Esophagus muscularis mucosa (tissue), 4 donors: ENCODE measurements at regions not wholly inside any gene's neighbourhood (a gene's known extent, or its start where the extent isn't known, plus 50 kb on each side); places are given as distances from the start of the nearest gene placed in this dataset.

ENCODE experiments used
- DNase-seq: peaks from one replicate; pipeline ENCODE4 v3.0.0-alpha.2; 2017; ENCODE audit errors: extremely low spot score
- H3K27ac ChIP-seq, 4 donors: fragments of 200-600 bp; sonication (generic); replicated peaks in 1 of 4; 1 replicate in 3 of 4; 2 replicates in 1 of 4; pipeline ENCODE4 v1.5.1; 2016 to 2019; ENCODE audit warnings: mild to moderate bottlenecking in 1 of 4
- H3K27me3 ChIP-seq, 4 donors: fragments of 200-600 bp; sonication (generic); one replicate each; pipeline versions ENCODE4 v1.5.1 to v1.6.0; 2016 to 2019
- H3K36me3 ChIP-seq, 4 donors: fragments of 200-600 bp; sonication (generic); one replicate each; pipeline ENCODE4 v1.5.1; 2016 to 2019
- H3K4me1 ChIP-seq, 4 donors: fragments of 200-600 bp; sonication (generic); one replicate each; pipeline ENCODE4 v1.5.1; 2016 to 2019
- H3K4me3 ChIP-seq, 4 donors: fragments of 200-600 bp; sonication (generic); 1 replicate in 2 of 4; 2 replicates in 2 of 4; pipeline ENCODE4 v1.5.1; 2016 to 2019; ENCODE audit warnings: mild to moderate bottlenecking in 4 of 4, moderate library complexity in 1 of 4
- H3K9me3 ChIP-seq, 4 donors: fragments of 200-600 bp; sonication (generic); 1 replicate in 3 of 4; 2 replicates in 1 of 4; pipeline ENCODE4 v1.5.1; 2016 to 2019
- EP300 ChIP-seq: sonication (generic); formaldehyde crosslinking; IDR thresholded peaks from one replicate; pipeline ENCODE4 v1.6.1; 2017; ENCODE audit warnings: antibody characterized with exemption
- POLR2A ChIP-seq: fragments of 450-650 bp; IDR thresholded peaks from one replicate; pipeline ENCODE4 v1.6.1; 2017; ENCODE audit warnings: antibody characterized with exemption, moderate library complexity, mild to moderate bottlenecking, low read depth
- POLR2AphosphoS5 ChIP-seq, 2 donors: sonication (generic); formaldehyde crosslinking; IDR thresholded peaks; one replicate each; pipeline ENCODE4 v1.6.1; 2017; ENCODE audit warnings: antibody characterized with exemption in 2 of 2
- WGBS: methylation state at CpG from one replicate; pipeline ENCODE4 v1.1.5; 2018; 5-methylcytosine and 5-hydroxymethylcytosine counted together
- intact Hi-C: fragments of 100-400 bp; cut with DNase I; formaldehyde crosslinking; loops from one replicate; pipeline ENCODE4 v1.15.1; 2023
- TF ChIP-seq, protein P1 (sequence below), 3 experiments: fragments of 200-600 bp in 2 of 3; fragments of 450-650 bp in 1 of 3; sonication (generic) in 2 of 3; IDR thresholded peaks; one replicate each; pipeline ENCODE4 v1.5.1; 2017 to 2019; ENCODE audit warnings: antibody characterized with exemption in 3 of 3, mild to moderate bottlenecking in 2 of 3, moderate library complexity in 1 of 3

DNA sequence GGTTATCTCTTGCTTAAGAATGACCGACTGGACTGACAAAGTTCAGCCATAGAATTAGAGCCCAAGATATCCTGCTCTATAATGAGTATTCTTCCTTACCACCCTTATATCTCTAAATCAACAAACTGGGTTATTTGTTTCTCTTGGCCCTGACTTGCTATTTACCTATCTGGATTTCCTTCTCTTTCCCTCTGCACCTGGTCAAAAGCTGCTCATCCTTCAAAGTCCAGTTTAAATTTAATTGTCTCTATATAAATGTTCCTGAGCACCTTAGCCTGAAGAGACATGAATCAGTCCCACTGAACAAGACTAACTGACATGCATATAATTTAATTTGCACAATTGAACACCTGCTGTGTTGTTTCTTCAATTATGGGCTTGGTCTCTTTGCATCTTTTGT, 127.1 kb upstream of the KCNJ15 start:
- no peaks in the 10 kb centered on the region for H3K9me3 ChIP-seq
- 93% methylated on average over 1 of the region's 1 CpG for WGBS
- H3K27ac ChIP-seq: no peak overlapping the region
- H3K4me3 ChIP-seq: no peak overlapping the region
- no peaks in the 10 kb centered on the region for H3K4me1 ChIP-seq
- TF ChIP-seq POLR2AphosphoS5 (IDR thresholded peaks at IDR 0.05) (no peak), POLR2A (no peak), EP300 (no peak)
- TF ChIP-seq, protein P1, sequence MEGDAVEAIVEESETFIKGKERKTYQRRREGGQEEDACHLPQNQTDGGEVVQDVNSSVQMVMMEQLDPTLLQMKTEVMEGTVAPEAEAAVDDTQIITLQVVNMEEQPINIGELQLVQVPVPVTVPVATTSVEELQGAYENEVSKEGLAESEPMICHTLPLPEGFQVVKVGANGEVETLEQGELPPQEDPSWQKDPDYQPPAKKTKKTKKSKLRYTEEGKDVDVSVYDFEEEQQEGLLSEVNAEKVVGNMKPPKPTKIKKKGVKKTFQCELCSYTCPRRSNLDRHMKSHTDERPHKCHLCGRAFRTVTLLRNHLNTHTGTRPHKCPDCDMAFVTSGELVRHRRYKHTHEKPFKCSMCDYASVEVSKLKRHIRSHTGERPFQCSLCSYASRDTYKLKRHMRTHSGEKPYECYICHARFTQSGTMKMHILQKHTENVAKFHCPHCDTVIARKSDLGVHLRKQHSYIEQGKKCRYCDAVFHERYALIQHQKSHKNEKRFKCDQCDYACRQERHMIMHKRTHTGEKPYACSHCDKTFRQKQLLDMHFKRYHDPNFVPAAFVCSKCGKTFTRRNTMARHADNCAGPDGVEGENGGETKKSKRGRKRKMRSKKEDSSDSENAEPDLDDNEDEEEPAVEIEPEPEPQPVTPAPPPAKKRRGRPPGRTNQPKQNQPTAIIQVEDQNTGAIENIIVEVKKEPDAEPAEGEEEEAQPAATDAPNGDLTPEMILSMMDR (IDR thresholded peaks at IDR 0.05): no peak
- no peaks in the 10 kb centered on the region for H3K36me3 ChIP-seq
- H3K27me3 ChIP-seq: peaks cover 0 to 18% (median 0%) of the 10 kb centered on the region in 4 donors
- intact Hi-C loops: loop anchor here (10.0 kb wide), 1 partner anchor 455 kb away; no protein-coding TSS in a partner anchor
- DNase-seq: no peak

DNA sequence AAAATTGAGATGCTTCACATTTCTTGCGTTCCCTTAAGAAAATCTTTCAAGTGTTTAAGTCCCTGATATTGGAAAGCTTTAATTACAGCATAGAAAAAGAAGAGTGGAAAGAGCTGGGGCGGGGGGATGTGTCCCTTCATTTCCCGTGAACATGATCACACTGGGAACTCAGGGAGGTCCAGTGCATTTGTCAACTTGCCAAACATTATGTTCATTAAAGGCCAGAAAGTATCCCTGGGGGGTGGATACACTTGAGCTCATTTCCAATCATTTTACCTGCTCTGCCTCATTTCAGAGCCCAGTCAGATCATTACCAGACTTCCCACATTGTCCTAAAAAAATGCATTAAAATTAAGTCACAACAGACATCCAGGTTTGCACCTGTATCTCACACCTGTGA, 123.6 kb upstream of the KCNJ15 start:
- Histone ChIP-seq H3K27ac (no peak overlapping the region), H3K36me3 (no peaks in the 10 kb centered on the region), H3K27me3 (peaks cover 0 to 18% (median 0%) of the 10 kb centered on the region in 4 donors), H3K9me3 (no peaks in the 10 kb centered on the region), H3K4me3 (no peak overlapping the region), H3K4me1 (no peaks in the 10 kb centered on the region)
- TF ChIP-seq POLR2AphosphoS5 (IDR thresholded peaks at IDR 0.05) (no peak), POLR2A (no peak)
- TF ChIP-seq, protein P1 (IDR thresholded peaks at IDR 0.05): no peak
- 65% methylated on average over 3 of the region's 3 CpGs for WGBS
- DNase-seq: no peak
- intact Hi-C loops: no loop called here

DNA sequence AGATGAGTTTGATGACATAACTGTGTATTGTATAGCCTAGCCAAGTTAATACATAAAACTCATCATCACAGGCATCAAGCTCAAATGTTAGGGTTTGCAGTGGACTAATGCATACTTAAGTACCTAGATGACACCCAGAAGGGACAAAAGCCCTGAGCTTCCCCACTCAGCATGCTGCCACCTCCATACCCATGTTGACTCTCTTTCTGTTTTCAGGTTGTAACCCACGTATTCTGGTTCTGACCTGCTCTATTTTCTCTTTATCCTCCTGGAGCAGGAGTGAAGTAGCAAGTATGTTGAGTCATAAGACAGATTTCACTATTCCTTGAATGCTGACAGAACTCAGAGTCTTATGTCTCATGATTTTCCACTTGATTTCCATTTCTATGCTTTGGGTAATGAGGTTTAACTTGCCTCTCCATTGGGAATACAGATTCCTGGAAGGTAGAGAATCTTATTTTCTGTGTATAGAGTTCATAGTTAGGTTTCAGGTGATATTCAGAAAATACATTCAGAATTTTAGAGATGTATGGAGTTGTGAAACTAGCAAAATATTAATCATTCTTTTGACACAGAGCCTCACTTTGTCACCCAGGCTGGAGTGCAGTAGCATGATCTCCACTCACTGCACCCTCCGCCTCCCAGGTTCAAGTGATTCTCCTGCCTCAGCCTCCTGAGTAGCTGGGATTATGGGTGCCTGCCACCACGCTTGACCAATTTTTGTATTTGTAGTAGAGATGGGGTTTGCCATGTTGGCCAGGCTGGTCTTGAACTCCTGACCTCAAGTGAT, 122.5 kb upstream of the KCNJ15 start:
- 88% methylated on average over 3 of the region's 3 CpGs for WGBS
- Histone ChIP-seq H3K9me3 (no peaks in the 10 kb centered on the region), H3K4me3 (no peak overlapping the region), H3K27ac (no peak overlapping the region), H3K4me1 (no peaks in the 10 kb centered on the region), H3K36me3 (no peaks in the 10 kb centered on the region), H3K27me3 (peaks cover 0 to 16% (median 0%) of the 10 kb centered on the region in 4 donors)
- no peak for TF ChIP-seq POLR2AphosphoS5 (IDR thresholded peaks at IDR 0.05)
- TF ChIP-seq, protein P1 (IDR thresholded peaks at IDR 0.05): no peak
- TF ChIP-seq POLR2A: no peak
- TF ChIP-seq EP300: no peak
- no peak for DNase-seq
- intact Hi-C loops: no loop called here

DNA sequence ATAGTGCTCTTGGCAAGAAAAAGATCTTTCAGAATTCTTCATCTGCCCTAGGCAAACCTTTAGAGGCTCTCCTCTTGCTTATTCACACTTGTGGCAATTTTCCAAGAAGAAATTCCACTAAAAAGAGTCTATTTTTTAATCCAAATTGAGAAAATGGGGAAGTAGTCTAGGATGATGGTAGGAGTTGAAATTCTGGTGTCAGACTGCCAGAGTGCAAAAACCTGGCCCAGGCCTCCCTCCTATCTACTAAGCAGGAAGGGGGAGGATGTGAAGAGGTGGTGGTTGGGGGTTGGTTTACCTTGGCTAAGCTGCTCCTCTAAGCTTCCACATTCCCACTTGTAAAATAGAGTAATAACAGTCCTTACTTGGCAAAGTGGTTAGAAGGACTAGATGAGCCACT, 120.6 kb upstream of the KCNJ15 start:
- Histone ChIP-seq H3K27me3 (no peaks in the 10 kb centered on the region), H3K4me1 (peaks cover 0 to 7% (median 3%) of the 10 kb centered on the region in 4 donors), H3K4me3 (no peak overlapping the region), H3K36me3 (no peaks in the 10 kb centered on the region), H3K9me3 (no peaks in the 10 kb centered on the region), H3K27ac (no peak overlapping the region)
- intact Hi-C loops: no loop called here
- TF ChIP-seq, protein P1 (IDR thresholded peaks at IDR 0.05): no peak
- TF ChIP-seq EP300: no peak
- TF ChIP-seq POLR2A: no peak
- TF ChIP-seq POLR2AphosphoS5 (IDR thresholded peaks at IDR 0.05): no peak
- no peak for DNase-seq
